Progenitor cell of endocrine pancreas (in vitro differentiated cells): ENCODE measurements at regions not wholly inside any gene's neighbourhood (a gene's known extent, or its start where the extent isn't known, plus 50 kb on each side); places are given as distances from the start of the nearest gene placed in this dataset.

Source experiments
- DNase-seq: peaks from one replicate; pipeline ENCODE4 v3.0.0; 2021; ENCODE audit warnings: low spot score; ENCODE audit not compliant: unreplicated experiment
- H3K27ac Mint-ChIP-seq: 2 replicates; pipeline ENCODE4 v1.8.0; 2021; ENCODE audit warnings: mild to moderate bottlenecking, moderate library complexity, mixed read lengths
- H3K27me3 Mint-ChIP-seq: 2 replicates; pipeline ENCODE4 v1.8.0; 2021; ENCODE audit warnings: mixed read lengths
- H3K36me3 Mint-ChIP-seq: 2 replicates; pipeline ENCODE4 v1.8.0; 2022; ENCODE audit warnings: mixed read lengths; ENCODE audit not compliant: insufficient read depth
- H3K4me1 Mint-ChIP-seq: 2 replicates; pipeline ENCODE4 v1.8.0; 2021; ENCODE audit warnings: low read depth, mixed read lengths
- H3K4me3 Mint-ChIP-seq: 2 replicates; pipeline ENCODE4 v1.8.0; 2021; ENCODE audit warnings: low read depth, mild to moderate bottlenecking, moderate library complexity, mixed read lengths
- H3K9me3 Mint-ChIP-seq: 2 replicates; pipeline ENCODE4 v1.8.0; 2021; ENCODE audit warnings: low read depth, mixed read lengths
- TF ChIP-seq, protein P1 (sequence below): fragments of 200-600 bp; sonication (generic); IDR thresholded peaks from one replicate; pipeline ENCODE4 v1.5.0; 2021; ENCODE audit warnings: antibody characterized with exemption, mild to moderate bottlenecking; ENCODE audit not compliant: unreplicated experiment

GRCh38 chr9:84125046-84125445 lies 144.4 kb downstream of the RMI1 start:
- DNase-seq: no peak
- Mint-ChIP-seq H3K36me3 (no peaks in the 10 kb centered on the region), H3K9me3 (peaks cover 4% of the 10 kb centered on the region), H3K4me1 (peaks cover 7% of the 10 kb centered on the region), H3K27ac (no peak overlapping the region), H3K27me3 (no peaks in the 10 kb centered on the region), H3K4me3 (no peak overlapping the region)
- TF ChIP-seq, protein P1, sequence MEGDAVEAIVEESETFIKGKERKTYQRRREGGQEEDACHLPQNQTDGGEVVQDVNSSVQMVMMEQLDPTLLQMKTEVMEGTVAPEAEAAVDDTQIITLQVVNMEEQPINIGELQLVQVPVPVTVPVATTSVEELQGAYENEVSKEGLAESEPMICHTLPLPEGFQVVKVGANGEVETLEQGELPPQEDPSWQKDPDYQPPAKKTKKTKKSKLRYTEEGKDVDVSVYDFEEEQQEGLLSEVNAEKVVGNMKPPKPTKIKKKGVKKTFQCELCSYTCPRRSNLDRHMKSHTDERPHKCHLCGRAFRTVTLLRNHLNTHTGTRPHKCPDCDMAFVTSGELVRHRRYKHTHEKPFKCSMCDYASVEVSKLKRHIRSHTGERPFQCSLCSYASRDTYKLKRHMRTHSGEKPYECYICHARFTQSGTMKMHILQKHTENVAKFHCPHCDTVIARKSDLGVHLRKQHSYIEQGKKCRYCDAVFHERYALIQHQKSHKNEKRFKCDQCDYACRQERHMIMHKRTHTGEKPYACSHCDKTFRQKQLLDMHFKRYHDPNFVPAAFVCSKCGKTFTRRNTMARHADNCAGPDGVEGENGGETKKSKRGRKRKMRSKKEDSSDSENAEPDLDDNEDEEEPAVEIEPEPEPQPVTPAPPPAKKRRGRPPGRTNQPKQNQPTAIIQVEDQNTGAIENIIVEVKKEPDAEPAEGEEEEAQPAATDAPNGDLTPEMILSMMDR: no peak

- Mint-ChIP-seq H3K27me3 (peaks cover under 1% of the 10 kb centered on the region), H3K4me1 (no peaks in the 10 kb centered on the region), H3K4me3 (no peak overlapping the region), H3K36me3 (no peaks in the 10 kb centered on the region), H3K27ac (no peak overlapping the region), H3K9me3 (peaks cover 4% of the 10 kb centered on the region)
- DNase-seq: no peak
- TF ChIP-seq, protein P1: no peak
These were observed 148.9 kb downstream of the RMI1 start for GRCh38 chr9:84129529-84129928.

DNA sequence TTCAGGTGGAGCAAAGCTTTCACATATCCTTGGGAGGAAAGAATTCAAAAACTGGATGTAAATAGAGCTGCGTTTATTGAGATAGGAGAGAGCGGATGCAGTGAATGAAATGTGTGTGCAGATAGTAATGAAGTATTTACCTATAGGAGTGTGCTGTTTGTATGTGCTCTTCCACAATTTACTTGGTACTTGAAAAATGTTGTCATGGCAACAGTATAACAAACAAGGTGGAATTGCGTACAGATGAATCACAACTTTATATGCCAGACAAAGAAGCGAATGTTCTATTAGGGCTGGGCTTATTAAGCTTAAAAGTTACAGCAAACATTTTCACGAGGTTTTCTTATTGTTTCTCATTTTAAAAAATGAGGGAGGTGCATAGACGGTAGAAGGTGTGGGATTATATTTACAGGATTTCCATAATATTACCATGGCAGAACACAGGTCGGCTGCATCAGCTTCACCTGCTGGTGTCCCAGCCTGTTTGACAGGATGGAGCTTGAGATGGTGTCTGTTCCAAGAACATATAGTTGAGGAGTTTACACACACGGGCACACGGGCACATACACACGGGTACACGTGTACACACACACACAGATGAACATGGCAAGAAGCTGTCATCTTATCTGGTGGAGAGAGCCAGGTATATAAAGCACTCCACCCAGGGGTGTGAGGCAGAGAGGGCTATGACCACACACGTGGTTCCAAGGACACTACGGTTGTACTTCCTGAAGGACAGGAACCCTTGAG lies 155.7 kb downstream of the RMI1 start:
- Mint-ChIP-seq H3K4me1 (peaks cover 5% of the 10 kb centered on the region), H3K27me3 (peaks cover 45% of the 10 kb centered on the region), H3K27ac (no peak overlapping the region), H3K4me3 (no peak overlapping the region), H3K36me3 (no peaks in the 10 kb centered on the region), H3K9me3 (no peaks in the 10 kb centered on the region)
- DNase-seq: no peak
- TF ChIP-seq, protein P1: no peak

DNA sequence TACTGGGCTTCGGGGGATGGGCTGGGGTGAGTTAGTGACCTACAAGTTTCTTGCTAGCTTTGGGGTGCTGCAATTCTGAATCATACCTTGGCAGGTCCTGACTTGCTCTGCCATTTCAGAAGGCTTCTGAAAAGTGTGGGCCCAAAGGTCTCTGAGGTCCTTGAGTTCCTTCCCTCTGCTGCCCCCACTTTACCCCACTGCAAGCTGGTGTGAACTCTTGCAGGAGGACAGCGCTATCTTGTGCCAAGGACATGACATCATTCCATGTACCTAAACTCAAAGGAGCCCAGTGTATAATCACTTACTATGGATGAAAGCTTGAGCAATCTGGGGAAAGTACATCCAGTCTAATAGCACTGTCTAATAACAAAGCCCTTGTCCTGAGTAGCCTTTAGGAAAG lies 157.4 kb downstream of the RMI1 start:
- H3K9me3 Mint-ChIP-seq: no peaks in the 10 kb centered on the region
- TF ChIP-seq, protein P1: no peak
- H3K27ac Mint-ChIP-seq: no peak overlapping the region
- H3K36me3 Mint-ChIP-seq: no peaks in the 10 kb centered on the region
- no peak for DNase-seq
- H3K27me3 Mint-ChIP-seq: peaks cover 61% of the 10 kb centered on the region
- no peak overlapping the region for H3K4me3 Mint-ChIP-seq
- peaks cover 5% of the 10 kb centered on the region for H3K4me1 Mint-ChIP-seq

DNA sequence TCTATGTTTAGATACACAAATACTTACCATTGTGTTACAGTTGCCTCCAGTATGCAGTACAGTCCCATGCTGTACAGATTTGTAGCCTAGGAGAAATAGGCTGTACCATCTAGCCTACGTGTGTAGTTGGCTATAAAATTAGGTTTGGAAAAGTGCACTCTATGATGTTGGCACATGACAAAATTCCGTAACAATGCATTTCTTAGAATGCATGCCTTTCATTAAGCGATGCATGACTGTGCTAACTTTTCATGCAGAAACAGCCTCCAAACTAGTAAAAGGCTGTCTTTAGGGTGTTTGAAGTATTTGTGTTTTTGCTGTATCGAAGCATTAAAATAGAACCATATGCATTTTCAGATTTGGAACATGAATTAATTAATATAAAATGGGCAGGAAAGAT lies 157.9 kb downstream of the RMI1 start:
- TF ChIP-seq, protein P1: no peak
- H3K9me3 Mint-ChIP-seq: no peaks in the 10 kb centered on the region
- DNase-seq: no peak
- H3K27ac Mint-ChIP-seq: no peak overlapping the region
- no peak overlapping the region for H3K4me3 Mint-ChIP-seq
- H3K36me3 Mint-ChIP-seq: no peaks in the 10 kb centered on the region
- H3K4me1 Mint-ChIP-seq: peaks cover 5% of the 10 kb centered on the region
- peaks cover 66% of the 10 kb centered on the region for H3K27me3 Mint-ChIP-seq
